ENCODE measurements at regions not wholly inside any gene's neighbourhood (a gene's known extent, or its start where the extent isn't known, plus 50 kb on each side); places are given as distances from the start of the nearest gene placed in this dataset.
A peak's percentile ranks its signal among the peaks of the same experiment; 100 is the strongest.

DNA sequence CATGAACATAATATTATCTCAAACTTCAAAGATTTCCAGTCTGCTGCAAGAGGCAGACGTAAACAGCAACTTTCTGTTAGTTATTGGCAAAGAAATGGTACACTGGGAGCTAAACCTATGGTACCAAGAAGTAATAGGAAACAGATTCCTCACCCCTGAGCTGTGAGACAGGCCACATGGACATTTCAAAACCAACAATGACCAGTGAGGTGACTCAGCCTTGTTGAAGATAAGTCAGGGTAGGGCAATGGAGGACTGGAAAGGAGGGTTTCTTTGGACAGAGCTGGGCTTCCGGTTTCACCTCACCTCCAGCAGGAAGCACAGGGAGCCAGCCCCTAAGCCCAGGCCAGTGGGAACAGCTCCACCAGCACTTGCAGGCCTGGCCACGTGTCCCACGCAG, 1320.5 kb downstream of the AACS start:
- no peak for DNase-seq (ENCODE audit: low read depth)
- no peak overlapping the region for H3K4me3 ChIP-seq (ENCODE audit: low read length)
- TF ChIP-seq, protein P1, sequence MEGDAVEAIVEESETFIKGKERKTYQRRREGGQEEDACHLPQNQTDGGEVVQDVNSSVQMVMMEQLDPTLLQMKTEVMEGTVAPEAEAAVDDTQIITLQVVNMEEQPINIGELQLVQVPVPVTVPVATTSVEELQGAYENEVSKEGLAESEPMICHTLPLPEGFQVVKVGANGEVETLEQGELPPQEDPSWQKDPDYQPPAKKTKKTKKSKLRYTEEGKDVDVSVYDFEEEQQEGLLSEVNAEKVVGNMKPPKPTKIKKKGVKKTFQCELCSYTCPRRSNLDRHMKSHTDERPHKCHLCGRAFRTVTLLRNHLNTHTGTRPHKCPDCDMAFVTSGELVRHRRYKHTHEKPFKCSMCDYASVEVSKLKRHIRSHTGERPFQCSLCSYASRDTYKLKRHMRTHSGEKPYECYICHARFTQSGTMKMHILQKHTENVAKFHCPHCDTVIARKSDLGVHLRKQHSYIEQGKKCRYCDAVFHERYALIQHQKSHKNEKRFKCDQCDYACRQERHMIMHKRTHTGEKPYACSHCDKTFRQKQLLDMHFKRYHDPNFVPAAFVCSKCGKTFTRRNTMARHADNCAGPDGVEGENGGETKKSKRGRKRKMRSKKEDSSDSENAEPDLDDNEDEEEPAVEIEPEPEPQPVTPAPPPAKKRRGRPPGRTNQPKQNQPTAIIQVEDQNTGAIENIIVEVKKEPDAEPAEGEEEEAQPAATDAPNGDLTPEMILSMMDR (IDR thresholded peaks at IDR 0.05; ENCODE audit: insufficient read depth, low read depth, low read length, missing control alignments) = no peak

DNA sequence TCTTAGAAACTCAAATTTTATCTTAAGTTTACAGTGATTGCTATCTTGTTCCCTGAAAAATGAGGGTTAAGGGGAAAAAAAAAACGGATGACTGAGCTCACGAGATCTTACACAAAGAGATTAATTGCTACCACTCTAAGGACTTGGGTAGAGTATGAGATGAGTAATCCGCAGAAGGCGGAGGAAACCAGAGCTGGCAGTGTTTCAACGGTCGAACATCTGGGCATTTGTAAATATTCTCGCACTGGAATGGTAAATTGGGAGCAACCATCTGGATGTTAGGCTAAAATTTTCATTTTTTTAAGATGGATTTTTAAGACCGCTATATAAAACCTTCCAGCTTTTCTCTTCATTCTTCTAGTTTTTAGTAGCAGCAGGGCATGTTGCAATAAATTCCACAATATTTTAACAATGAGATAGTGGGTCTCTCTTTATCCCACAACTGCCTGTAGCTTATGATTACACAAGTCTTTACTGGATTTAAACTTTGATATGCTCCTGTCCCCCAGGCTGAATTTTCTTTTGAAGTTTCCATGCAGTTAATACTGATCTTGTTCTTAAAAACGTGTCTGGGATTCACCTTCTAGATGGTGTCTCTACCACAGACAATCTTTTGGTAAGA, 1324.1 kb downstream of the AACS start:
- TF ChIP-seq, protein P1 (IDR thresholded peaks at IDR 0.05; ENCODE audit: insufficient read depth, low read depth, low read length, missing control alignments) = no peak
- no peak for DNase-seq (ENCODE audit: low read depth)
- H3K4me3 ChIP-seq (ENCODE audit: low read length) = no peak overlapping the region

DNA sequence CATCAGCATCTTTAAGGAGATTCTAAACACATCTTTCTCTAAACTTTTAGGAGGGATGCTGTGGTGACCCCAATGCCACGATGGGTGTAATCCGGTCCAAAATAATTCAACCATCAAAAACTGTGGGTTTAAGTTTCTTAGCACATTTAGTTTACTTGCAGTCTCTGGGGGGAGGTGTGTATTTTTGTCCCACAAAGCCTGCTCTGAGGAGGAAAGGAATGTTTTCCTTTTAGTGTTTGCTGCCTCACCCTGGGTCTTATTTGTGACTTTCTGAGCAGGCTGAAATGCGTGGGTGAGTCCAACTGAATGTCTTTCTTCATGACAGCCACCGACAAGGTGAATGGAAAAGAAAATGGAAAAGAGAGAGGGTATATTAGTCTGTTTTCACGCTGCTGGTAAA, 1324.7 kb downstream of the AACS start:
- no peak overlapping the region for H3K4me3 ChIP-seq (ENCODE audit: low read length)
- TF ChIP-seq, protein P1 (IDR thresholded peaks at IDR 0.05; ENCODE audit: insufficient read depth, low read depth, low read length, missing control alignments) = no peak
- DNase-seq (ENCODE audit: low read depth) = no peak

DNA sequence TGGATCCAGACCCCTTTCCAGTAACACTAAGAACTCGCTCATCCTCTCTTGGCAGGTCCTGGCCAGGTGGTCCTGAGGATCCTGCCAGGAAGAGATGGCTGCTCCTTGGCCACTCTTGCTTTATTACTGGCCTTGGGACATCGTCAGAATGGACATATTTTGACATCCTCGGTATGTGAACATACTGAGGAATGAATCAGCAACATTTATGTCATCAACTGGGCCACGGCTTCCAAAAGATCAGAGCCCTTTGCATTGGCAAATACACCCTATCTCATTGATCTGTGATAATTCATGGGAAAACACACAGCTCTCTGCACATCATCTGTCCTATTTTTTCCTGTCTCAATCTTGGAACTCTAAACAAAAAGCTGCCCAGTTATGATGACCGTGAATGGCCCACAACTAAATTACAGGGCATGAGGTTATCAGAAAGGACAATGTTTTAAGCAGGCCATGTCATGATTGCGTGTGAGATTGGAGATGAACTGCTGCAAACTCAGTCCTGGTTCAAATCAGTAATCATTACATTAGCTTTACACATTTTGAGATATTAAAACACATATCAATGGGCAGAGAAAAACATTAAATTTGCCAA, 1325.8 kb downstream of the AACS start:
- TF ChIP-seq, protein P1 (IDR thresholded peaks at IDR 0.05; ENCODE audit: insufficient read depth, low read depth, low read length, missing control alignments) = no peak
- H3K4me3 ChIP-seq (ENCODE audit: low read length) = no peak overlapping the region
- DNase-seq (ENCODE audit: low read depth) = no peak

DNA sequence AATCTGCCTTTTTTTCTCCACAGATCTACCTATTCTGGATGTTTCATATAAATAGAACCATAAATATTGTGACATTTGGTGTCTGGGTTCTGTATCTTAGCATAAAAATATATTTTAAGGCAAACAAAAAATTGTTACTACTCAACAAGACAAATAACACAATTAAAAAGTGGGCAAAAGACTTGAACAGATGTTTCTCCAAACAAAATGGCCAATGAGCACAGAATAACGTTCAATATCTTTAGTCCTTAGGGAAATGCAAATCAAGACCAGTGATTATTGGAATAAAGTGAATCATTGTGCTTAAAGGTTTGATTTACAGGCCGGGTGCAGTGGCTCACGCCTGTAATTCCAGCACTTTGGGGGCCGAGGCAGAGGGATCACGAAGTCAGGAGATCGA, 1331.3 kb downstream of the AACS start:
- DNase-seq (ENCODE audit: low read depth) = no peak
- no peak overlapping the region for H3K4me3 ChIP-seq (ENCODE audit: low read length)
- TF ChIP-seq, protein P1 (IDR thresholded peaks at IDR 0.05; ENCODE audit: insufficient read depth, low read depth, low read length, missing control alignments) = no peak

DNA sequence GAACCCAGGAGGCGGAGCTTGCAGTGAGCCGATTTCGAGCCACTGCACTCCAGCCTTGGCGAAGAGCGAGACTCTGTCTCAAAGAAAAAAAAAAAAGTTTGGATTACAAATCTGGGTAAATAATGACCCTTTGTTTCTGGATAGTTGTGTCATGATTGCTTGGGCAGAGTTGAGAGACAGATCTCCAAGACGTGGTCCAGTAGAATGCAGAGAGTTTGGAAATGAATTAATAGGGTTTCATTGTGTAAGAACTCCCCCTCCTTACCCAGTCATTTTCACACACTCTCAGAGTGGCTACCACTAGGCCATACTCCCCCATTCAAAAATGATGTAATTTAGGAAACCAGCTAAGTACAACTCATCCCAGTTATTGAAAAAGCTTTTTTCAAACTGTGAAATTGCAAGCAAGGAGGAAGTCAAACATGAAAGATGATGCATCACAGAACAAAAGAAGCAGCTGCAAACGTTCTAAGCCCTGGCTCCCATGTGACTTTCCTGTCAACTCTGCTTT, 1331.9 kb downstream of the AACS start:
- TF ChIP-seq, protein P1 (IDR thresholded peaks at IDR 0.05; ENCODE audit: insufficient read depth, low read depth, low read length, missing control alignments) = no peak
- H3K4me3 ChIP-seq (ENCODE audit: low read length) = no peak overlapping the region
- DNase-seq (ENCODE audit: low read depth) = peak; percentile 21

DNA sequence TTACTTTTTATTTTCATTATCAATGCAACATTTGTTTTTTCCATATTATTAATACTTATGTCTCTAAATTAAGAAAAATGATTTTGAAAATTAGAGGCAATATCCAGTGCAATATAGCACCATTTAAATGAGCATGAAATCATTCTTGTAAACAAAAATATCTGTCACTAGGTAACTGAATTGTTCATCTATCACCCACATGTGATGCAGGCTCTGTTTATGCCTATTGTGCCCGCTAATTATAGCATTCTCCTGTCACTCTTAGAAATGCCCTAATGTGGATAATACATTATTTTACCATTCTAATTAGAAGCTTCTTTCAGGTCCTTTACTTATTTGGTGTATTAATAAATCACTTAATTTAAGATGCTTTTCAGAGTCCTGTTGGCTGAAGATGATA, 1332.4 kb downstream of the AACS start:
- no peak for DNase-seq (ENCODE audit: low read depth)
- no peak overlapping the region for H3K4me3 ChIP-seq (ENCODE audit: low read length)
- TF ChIP-seq, protein P1 (IDR thresholded peaks at IDR 0.05; ENCODE audit: insufficient read depth, low read depth, low read length, missing control alignments) = no peak

Measured in epithelial cell of esophagus (primary cell).